ENCODE measurements at regions not wholly inside any gene's neighbourhood (a gene's known extent, or its start where the extent isn't known, plus 50 kb on each side); places are given as distances from the start of the nearest gene placed in this dataset.

DNA sequence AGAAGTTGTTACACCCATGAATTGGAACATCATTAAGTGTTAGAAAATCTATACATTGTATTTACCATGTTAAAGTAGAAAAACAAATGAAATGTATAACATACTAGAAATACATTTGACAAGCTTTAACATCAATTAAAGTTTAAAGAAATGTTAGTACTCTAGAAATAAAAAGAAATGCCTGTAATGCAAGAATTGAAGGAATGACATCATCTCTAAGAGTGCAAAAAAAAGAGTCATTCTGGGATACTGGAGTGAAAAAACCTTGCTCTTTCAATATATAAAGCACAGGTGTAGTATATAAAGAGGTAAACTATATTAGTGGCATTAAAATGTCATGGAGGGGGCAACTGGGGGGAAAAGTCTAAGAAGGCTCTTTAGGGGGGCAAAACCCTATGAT is 210.8 kb upstream of the PLD5 start:
- in situ Hi-C loops (cut with HindIII; ENCODE audit: low pct_unique_long_range_greater_than_20kb, low sequenced_read_pairs): no loop called here
- intact Hi-C loops (cut with micrococcal nuclease; ENCODE audit: unreplicated experiment): no loop called here
- TF ChIP-seq, protein P1, sequence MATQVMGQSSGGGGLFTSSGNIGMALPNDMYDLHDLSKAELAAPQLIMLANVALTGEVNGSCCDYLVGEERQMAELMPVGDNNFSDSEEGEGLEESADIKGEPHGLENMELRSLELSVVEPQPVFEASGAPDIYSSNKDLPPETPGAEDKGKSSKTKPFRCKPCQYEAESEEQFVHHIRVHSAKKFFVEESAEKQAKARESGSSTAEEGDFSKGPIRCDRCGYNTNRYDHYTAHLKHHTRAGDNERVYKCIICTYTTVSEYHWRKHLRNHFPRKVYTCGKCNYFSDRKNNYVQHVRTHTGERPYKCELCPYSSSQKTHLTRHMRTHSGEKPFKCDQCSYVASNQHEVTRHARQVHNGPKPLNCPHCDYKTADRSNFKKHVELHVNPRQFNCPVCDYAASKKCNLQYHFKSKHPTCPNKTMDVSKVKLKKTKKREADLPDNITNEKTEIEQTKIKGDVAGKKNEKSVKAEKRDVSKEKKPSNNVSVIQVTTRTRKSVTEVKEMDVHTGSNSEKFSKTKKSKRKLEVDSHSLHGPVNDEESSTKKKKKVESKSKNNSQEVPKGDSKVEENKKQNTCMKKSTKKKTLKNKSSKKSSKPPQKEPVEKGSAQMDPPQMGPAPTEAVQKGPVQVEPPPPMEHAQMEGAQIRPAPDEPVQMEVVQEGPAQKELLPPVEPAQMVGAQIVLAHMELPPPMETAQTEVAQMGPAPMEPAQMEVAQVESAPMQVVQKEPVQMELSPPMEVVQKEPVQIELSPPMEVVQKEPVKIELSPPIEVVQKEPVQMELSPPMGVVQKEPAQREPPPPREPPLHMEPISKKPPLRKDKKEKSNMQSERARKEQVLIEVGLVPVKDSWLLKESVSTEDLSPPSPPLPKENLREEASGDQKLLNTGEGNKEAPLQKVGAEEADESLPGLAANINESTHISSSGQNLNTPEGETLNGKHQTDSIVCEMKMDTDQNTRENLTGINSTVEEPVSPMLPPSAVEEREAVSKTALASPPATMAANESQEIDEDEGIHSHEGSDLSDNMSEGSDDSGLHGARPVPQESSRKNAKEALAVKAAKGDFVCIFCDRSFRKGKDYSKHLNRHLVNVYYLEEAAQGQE (IDR thresholded peaks at IDR 0.05; ENCODE audit: insufficient read depth in 1 of 2, low read depth in 2 of 2, low read length in 1 of 2): no peak
- TF ChIP-seq SIN3A (IDR thresholded peaks at IDR 0.05; ENCODE audit: borderline replicate concordance, insufficient read depth, low read depth, low read length): no peak
- no peak for TF ChIP-seq POLR2AphosphoS5 (IDR thresholded peaks at IDR 0.05; ENCODE audit: low read depth, low read length)
- TF ChIP-seq TCF7L2 (IDR thresholded peaks at IDR 0.05; ENCODE audit: low read depth, low read length): no peak
- TF ChIP-seq, protein P2, sequence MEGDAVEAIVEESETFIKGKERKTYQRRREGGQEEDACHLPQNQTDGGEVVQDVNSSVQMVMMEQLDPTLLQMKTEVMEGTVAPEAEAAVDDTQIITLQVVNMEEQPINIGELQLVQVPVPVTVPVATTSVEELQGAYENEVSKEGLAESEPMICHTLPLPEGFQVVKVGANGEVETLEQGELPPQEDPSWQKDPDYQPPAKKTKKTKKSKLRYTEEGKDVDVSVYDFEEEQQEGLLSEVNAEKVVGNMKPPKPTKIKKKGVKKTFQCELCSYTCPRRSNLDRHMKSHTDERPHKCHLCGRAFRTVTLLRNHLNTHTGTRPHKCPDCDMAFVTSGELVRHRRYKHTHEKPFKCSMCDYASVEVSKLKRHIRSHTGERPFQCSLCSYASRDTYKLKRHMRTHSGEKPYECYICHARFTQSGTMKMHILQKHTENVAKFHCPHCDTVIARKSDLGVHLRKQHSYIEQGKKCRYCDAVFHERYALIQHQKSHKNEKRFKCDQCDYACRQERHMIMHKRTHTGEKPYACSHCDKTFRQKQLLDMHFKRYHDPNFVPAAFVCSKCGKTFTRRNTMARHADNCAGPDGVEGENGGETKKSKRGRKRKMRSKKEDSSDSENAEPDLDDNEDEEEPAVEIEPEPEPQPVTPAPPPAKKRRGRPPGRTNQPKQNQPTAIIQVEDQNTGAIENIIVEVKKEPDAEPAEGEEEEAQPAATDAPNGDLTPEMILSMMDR (IDR thresholded peaks at IDR 0.05): no peak
- POLR2A ChIA-PET: no interaction called here
- H3K36me3 ChIP-seq (ENCODE audit: control insufficient read depth, insufficient read depth, low read length): no peaks in the 10 kb centered on the region
- ATAC-seq (no peak), DNase-seq (ENCODE audit: low read depth, low spot score) (no peak)
- H3K27me3 ChIP-seq (ENCODE audit: control insufficient read depth, insufficient read depth, low read length): no peaks in the 10 kb centered on the region
- H3K9me3 ChIP-seq (ENCODE audit: control insufficient read depth, insufficient read depth, low read depth, low read length): no peaks in the 10 kb centered on the region
- no peaks in the 10 kb centered on the region for H3K4me1 ChIP-seq (ENCODE audit: control insufficient read depth, insufficient read depth, low read length)
- no peak overlapping the region for H3K27ac ChIP-seq (ENCODE audit: low read length)
- CTCF ChIA-PET: no interaction called here
- no TSS peak for BruUV-seq (replicated peaks)
- no peak overlapping the region for H3K4me3 ChIP-seq (ENCODE audit: low read depth in 2 of 2, low read length in 2 of 2)

DNA sequence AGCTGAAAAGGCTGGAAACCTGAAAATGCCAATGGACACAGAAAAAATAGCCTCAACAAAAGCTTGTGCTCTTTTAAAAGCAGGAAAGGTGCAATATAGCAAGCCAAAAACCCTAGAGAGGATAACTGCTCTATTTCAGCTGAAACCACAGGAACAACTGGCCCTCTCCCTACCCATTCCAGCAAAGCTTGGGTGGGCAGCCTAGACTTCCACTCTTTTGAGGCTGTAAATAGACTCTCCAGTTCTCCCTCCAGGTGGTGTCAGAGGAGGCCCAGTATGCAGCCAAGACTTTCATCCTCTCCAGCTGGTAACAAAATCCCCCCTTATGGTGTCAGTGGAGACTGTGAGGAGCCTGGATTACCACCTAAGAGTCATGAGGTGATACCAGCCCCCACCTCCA is 206.9 kb upstream of the PLD5 start:
- no peak overlapping the region for H3K4me3 ChIP-seq (ENCODE audit: low read depth in 2 of 2, low read length in 2 of 2)
- H3K27me3 ChIP-seq (ENCODE audit: control insufficient read depth, insufficient read depth, low read length): no peaks in the 10 kb centered on the region
- no peak overlapping the region for H3K27ac ChIP-seq (ENCODE audit: low read length)
- in situ Hi-C loops (cut with HindIII; ENCODE audit: low pct_unique_long_range_greater_than_20kb, low sequenced_read_pairs) (no loop called here), intact Hi-C loops (cut with micrococcal nuclease; ENCODE audit: unreplicated experiment) (no loop called here)
- H3K4me1 ChIP-seq (ENCODE audit: control insufficient read depth, insufficient read depth, low read length): no peaks in the 10 kb centered on the region
- no peaks in the 10 kb centered on the region for H3K9me3 ChIP-seq (ENCODE audit: control insufficient read depth, insufficient read depth, low read depth, low read length)
- ChIA-PET POLR2A (no interaction called here), CTCF (no interaction called here)
- ATAC-seq (no peak), DNase-seq (ENCODE audit: low read depth, low spot score) (no peak)
- BruUV-seq (replicated peaks): no TSS peak
- TF ChIP-seq SIN3A (IDR thresholded peaks at IDR 0.05; ENCODE audit: borderline replicate concordance, insufficient read depth, low read depth, low read length) (no peak), TCF7L2 (IDR thresholded peaks at IDR 0.05; ENCODE audit: low read depth, low read length) (no peak), POLR2AphosphoS5 (IDR thresholded peaks at IDR 0.05; ENCODE audit: low read depth, low read length) (no peak)
- TF ChIP-seq, protein P2 (IDR thresholded peaks at IDR 0.05): no peak
- TF ChIP-seq, protein P1 (IDR thresholded peaks at IDR 0.05; ENCODE audit: insufficient read depth in 1 of 2, low read depth in 2 of 2, low read length in 1 of 2): no peak
- no peaks in the 10 kb centered on the region for H3K36me3 ChIP-seq (ENCODE audit: control insufficient read depth, insufficient read depth, low read length)
